ENCODE measurements at regions not wholly inside any gene's neighbourhood (a gene's known extent, or its start where the extent isn't known, plus 50 kb on each side); places are given as distances from the start of the nearest gene placed in this dataset.

GRCh38 chr1:104456724-104457123, 707.0 kb downstream of the AMY1C start:
- TF ChIP-seq, protein P1, sequence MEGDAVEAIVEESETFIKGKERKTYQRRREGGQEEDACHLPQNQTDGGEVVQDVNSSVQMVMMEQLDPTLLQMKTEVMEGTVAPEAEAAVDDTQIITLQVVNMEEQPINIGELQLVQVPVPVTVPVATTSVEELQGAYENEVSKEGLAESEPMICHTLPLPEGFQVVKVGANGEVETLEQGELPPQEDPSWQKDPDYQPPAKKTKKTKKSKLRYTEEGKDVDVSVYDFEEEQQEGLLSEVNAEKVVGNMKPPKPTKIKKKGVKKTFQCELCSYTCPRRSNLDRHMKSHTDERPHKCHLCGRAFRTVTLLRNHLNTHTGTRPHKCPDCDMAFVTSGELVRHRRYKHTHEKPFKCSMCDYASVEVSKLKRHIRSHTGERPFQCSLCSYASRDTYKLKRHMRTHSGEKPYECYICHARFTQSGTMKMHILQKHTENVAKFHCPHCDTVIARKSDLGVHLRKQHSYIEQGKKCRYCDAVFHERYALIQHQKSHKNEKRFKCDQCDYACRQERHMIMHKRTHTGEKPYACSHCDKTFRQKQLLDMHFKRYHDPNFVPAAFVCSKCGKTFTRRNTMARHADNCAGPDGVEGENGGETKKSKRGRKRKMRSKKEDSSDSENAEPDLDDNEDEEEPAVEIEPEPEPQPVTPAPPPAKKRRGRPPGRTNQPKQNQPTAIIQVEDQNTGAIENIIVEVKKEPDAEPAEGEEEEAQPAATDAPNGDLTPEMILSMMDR (IDR thresholded peaks at IDR 0.05; ENCODE audit: low read depth), result no peak

DNA sequence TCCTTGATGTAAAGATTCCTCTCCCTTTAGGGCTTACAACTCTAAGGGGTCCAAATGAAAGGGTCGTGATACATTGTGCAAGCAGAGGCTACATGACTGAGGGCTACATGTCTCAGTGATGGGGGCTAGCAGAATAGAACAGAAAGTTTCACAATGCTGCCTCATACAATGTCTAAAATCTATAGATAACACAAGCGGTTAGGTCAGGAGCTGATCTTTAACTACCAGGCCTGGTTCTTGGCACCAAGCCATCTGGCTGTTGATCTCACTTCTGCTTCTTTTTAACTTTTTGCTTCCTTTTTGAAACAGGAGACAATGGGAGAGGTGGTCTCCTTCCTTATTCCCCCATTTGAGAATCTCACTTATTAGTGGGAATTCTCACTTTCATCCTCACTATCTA, 710.2 kb downstream of the AMY1C start:
- TF ChIP-seq, protein P1 (IDR thresholded peaks at IDR 0.05; ENCODE audit: low read depth), result no peak

DNA sequence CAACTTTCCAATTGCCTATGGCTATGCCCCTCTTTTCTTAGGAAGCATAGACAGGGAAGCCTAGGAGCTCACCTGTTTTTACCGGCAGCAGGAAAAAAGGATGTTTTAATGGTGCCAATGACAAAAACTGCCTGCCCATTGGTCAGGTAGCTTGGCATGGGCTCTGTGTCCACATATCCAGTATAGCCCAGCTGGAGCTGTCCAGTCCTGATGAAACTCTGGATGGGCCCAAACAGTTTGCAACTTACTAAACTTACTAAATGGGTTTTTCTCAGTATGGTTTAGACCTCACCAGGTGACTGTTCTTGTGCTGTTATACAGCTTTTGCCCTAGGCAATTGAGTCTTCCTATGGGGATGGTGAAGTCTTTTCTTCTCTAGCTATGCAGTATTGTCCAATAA, 711.2 kb downstream of the AMY1C start:
- TF ChIP-seq, protein P1 (IDR thresholded peaks at IDR 0.05; ENCODE audit: low read depth), result no peak

- TF ChIP-seq, protein P1 (IDR thresholded peaks at IDR 0.05; ENCODE audit: low read depth), result no peak
Measured at GRCh38 chr1:104463126-104463697, 713.5 kb downstream of the AMY1C start.

DNA sequence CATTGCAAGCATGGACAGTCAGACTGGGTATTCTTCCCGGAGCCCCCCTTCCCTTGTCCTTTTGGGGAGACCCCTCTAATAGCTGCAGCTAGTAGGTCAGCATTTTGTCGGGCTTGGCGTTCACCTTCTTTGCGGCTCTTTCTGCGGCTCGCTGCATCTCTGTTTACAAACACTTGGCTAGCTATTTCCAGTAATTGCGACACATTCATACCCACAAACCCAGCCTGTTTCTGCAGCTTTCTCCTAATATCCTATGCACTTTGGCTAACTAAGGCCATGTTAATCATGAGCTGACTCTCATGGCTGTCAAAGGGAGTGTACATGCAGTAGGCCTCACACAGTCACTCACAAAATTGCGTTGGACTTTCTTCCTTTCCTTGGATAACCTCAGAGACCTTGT, 716.4 kb downstream of the AMY1C start:
- TF ChIP-seq, protein P1 (IDR thresholded peaks at IDR 0.05; ENCODE audit: low read depth), result no peak

- TF ChIP-seq, protein P1 (IDR thresholded peaks at IDR 0.05; ENCODE audit: low read depth), result no peak
Measured at GRCh38 chr1:104467590-104467989, 717.9 kb downstream of the AMY1C start.

DNA sequence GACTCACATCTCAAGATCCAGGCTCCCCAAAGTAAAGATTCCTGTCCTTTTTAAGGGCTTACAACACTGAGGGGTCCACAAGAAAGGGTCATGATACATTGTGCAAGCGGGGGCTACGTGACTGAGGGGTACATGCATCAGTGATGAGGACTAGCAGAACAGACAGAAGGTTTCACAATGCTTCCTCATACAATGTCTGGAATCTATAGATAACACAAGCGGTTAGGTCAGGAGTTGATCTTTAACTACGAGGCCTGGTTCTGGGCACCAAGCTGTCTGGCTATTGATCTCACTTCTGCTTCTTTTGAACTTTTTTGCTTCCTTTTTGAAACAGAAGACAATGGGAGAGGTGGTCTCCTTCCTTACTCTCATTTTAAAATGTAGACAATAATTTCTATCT, 718.6 kb downstream of the AMY1C start:
- TF ChIP-seq, protein P1 (IDR thresholded peaks at IDR 0.05; ENCODE audit: low read depth), result no peak
